Lung (tissue), 11 donors: ENCODE measurements at regions not wholly inside any gene's neighbourhood (a gene's known extent, or its start where the extent isn't known, plus 50 kb on each side); places are given as distances from the start of the nearest gene placed in this dataset.

Source experiments
- ATAC-seq: fragments of 200-7000 bp; cut with Tn5 transposase; one replicate; pipeline ENCODE4 v1.9.1; 2020; ENCODE audit warnings: moderate number of reproducible peaks; ENCODE audit not compliant: insufficient read depth, low FRiP score
- DNase-seq, 3 donors: peaks; one replicate each; pipeline ENCODE4 v3.0.0-alpha.2; 2013 to 2017
- H3K27ac ChIP-seq, 2 donors: one replicate each; pipeline ENCODE4 v1.5.1; 2013; ENCODE audit warnings: mild to moderate bottlenecking in 2 of 2, moderate library complexity in 2 of 2, control low read depth in 1 of 2, inconsistent platforms in 1 of 2, low read depth in 1 of 2, low read length in 1 of 2
- H3K27me3 ChIP-seq, 3 donors: one replicate each; pipeline ENCODE4 v1.5.1; 2013; ENCODE audit warnings: low read length in 2 of 3; ENCODE audit not compliant: control insufficient read depth in 3 of 3, insufficient read depth in 3 of 3
- H3K36me3 ChIP-seq, 4 donors: one replicate each; pipeline ENCODE4 v1.5.1; 2013; ENCODE audit warnings: low read length in 4 of 4, mild to moderate bottlenecking in 1 of 4, moderate library complexity in 1 of 4; ENCODE audit not compliant: control insufficient read depth in 4 of 4, insufficient read depth in 4 of 4
- H3K4me1 ChIP-seq, 5 donors: one replicate each; pipeline ENCODE4 v1.5.1; 2013; ENCODE audit warnings: low read length in 5 of 5, mild to moderate bottlenecking in 2 of 5, moderate library complexity in 1 of 5; ENCODE audit not compliant: control insufficient read depth in 5 of 5, insufficient read depth in 5 of 5
- H3K4me3 ChIP-seq: one replicate; pipeline ENCODE4 v1.5.1; 2013; ENCODE audit warnings: mild to moderate bottlenecking, control low read depth, moderate library complexity
- H3K9ac ChIP-seq, 2 donors: one replicate each; pipeline ENCODE4 v1.5.1; 2013; ENCODE audit warnings: low read length in 2 of 2, control low read depth in 1 of 2; ENCODE audit not compliant: insufficient read depth in 1 of 2
- H3K9me3 ChIP-seq, 4 donors: one replicate each; pipeline ENCODE4 v1.5.1; 2013; ENCODE audit warnings: low read length in 3 of 4, mild to moderate bottlenecking in 1 of 4, moderate library complexity in 1 of 4; ENCODE audit not compliant: control insufficient read depth in 4 of 4, insufficient read depth in 3 of 4
- WGBS, 2 donors: extraction: QIAGEN DNeasy Blood & Tissue Kit; methylation state at CpG; one replicate each; pipeline ENCODE4 v1.1.7; 2013; 5-methylcytosine and 5-hydroxymethylcytosine counted together
- TF ChIP-seq, protein P1 (sequence below): IDR thresholded peaks from 2 replicates; pipeline ENCODE4 v1.5.1; 2012; ENCODE audit warnings: mild to moderate bottlenecking; ENCODE audit errors: control extremely low read depth, extremely low read depth
- donor health status: control.
- donor health status: control.
- donor health status: Bipolar disorder and iron deficiency.
- donor health status: healthy.
- donor health status: DM: yes; HTN: yes; CAD: no.

DNA sequence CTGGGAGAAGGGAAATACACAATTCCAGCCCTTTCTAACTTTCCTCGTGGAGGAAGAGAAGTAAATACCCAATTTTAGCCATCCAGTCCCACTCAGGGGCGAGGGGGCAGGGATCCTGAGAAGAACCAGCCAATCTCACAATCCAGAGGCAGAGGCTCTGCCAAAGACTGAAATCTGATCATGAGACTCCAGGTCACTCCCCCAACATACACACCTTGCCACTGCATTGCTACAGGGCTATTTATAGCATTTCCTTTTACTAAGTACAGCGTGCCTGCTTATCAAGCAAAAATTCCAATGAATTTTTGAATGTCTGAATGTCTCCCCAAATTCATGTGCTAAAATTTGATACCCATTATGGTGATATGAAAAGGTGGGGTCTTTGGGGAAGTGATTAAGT is 1687.5 kb downstream of the EFNB2 start:
- 54 to 73% methylated on average over 3 of the region's 3 CpGs for WGBS, 2 donors

DNA sequence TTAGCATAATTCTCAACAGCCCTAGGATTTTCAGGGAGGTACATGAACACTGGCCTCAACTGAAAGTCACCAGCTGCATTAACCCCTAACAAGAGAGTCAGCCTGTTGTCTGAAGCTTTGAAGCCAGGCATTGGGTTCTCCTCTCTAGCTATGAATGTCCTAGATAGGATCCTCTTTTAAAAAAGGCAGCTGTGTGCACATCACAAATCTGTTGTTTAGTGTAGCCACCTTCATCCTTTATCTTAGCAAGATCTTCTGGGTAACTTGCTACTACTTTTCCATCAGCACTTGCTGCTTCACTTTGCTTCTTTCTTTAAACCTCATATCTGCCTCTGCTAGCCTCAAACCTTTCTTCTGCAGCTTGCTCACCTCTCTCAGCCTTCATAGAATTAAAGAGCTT is 1692.1 kb downstream of the EFNB2 start:
- TF ChIP-seq, protein P1, sequence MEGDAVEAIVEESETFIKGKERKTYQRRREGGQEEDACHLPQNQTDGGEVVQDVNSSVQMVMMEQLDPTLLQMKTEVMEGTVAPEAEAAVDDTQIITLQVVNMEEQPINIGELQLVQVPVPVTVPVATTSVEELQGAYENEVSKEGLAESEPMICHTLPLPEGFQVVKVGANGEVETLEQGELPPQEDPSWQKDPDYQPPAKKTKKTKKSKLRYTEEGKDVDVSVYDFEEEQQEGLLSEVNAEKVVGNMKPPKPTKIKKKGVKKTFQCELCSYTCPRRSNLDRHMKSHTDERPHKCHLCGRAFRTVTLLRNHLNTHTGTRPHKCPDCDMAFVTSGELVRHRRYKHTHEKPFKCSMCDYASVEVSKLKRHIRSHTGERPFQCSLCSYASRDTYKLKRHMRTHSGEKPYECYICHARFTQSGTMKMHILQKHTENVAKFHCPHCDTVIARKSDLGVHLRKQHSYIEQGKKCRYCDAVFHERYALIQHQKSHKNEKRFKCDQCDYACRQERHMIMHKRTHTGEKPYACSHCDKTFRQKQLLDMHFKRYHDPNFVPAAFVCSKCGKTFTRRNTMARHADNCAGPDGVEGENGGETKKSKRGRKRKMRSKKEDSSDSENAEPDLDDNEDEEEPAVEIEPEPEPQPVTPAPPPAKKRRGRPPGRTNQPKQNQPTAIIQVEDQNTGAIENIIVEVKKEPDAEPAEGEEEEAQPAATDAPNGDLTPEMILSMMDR = no peak
- Histone ChIP-seq H3K9me3 (no peaks in the 10 kb centered on the region), H3K4me1 (no peaks in the 10 kb centered on the region), H3K4me3 (no peak overlapping the region), H3K27ac (no peak overlapping the region), H3K9ac (no peak overlapping the region), H3K27me3 (no peaks in the 10 kb centered on the region), H3K36me3 (no peaks in the 10 kb centered on the region)
- DNase-seq = no peak
- no peak for ATAC-seq

More for the DNA sequence above, 1687.5 kb downstream of the EFNB2 start:
- Histone ChIP-seq H3K27me3 (no peaks in the 10 kb centered on the region), H3K27ac (no peak overlapping the region), H3K4me3 (no peak overlapping the region), H3K9ac (no peak overlapping the region), H3K36me3 (no peaks in the 10 kb centered on the region), H3K9me3 (no peaks in the 10 kb centered on the region), H3K4me1 (no peaks in the 10 kb centered on the region)
- no peak for ATAC-seq
- TF ChIP-seq, protein P1 = no peak
- peak in 1 of 3 donors; percentile 20 for DNase-seq

DNA sequence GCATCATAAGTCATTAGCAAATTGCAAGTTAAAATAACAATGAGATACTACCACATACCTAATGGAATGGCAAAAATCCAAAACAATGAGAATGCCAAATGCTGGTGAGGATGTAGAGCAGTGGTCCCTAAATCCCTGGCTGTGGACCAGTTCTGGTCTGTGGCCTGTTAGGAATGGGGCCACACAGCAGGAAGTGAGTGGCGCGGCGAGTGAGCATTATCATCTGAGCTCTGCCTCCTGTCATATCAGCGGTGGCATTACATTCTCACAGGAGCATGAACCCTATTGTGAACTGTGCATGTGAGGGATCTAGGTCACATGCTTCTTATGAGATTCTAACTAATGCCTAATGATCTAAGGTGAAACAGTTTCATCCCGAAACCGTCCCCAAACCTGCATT is 1694.4 kb downstream of the EFNB2 start:
- TF ChIP-seq, protein P1 = no peak
- ATAC-seq = no peak
- Histone ChIP-seq H3K9me3 (no peaks in the 10 kb centered on the region), H3K27ac (no peak overlapping the region), H3K27me3 (no peaks in the 10 kb centered on the region), H3K9ac (no peak overlapping the region), H3K4me3 (no peak overlapping the region), H3K36me3 (no peaks in the 10 kb centered on the region), H3K4me1 (no peaks in the 10 kb centered on the region)
- DNase-seq = no peak
- WGBS, 2 donors = 95 to 96% methylated on average over 6 of the region's 6 CpGs

DNA sequence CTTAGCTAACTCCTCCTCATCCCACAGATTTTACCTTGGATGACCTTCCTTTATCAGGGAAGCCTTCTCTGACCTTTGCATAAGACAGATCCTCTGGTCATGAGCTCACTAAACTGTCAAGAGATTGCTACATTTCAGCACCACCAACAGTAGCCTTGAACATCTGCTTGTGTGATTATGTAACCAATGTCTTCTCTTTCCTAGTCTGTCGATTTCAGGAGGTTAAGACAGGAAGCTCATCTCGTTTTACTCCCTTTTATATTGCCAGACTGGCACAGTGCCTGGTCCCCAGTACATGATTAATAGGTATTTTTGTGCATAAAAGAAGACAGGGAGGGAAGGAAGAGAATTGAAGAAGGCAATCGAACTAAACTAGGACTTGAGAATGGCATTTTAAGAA is 1697.7 kb downstream of the EFNB2 start:
- H3K27me3 ChIP-seq = no peaks in the 10 kb centered on the region
- no peak overlapping the region for H3K27ac ChIP-seq
- DNase-seq = peak in 1 of 3 donors; percentile 1
- H3K9me3 ChIP-seq = no peaks in the 10 kb centered on the region
- no peak overlapping the region for H3K9ac ChIP-seq
- no peaks in the 10 kb centered on the region for H3K36me3 ChIP-seq
- ATAC-seq = no peak
- TF ChIP-seq, protein P1 = no peak
- WGBS, 2 donors = 10 to 21% methylated on average over 3 of the region's 3 CpGs
- H3K4me3 ChIP-seq = no peak overlapping the region
- H3K4me1 ChIP-seq = no peaks in the 10 kb centered on the region
